NCI-H128 (cell line): ENCODE measurements at regions not wholly inside any gene's neighbourhood (a gene's known extent, or its start where the extent isn't known, plus 50 kb on each side); places are given as distances from the start of the nearest gene placed in this dataset.

ENCODE experiments used
- DNase-seq: peaks from one replicate; lab custom pipeline; 2025; ENCODE audit not compliant: unreplicated experiment; lab: John Stamatoyannopoulos, UW

DNA sequence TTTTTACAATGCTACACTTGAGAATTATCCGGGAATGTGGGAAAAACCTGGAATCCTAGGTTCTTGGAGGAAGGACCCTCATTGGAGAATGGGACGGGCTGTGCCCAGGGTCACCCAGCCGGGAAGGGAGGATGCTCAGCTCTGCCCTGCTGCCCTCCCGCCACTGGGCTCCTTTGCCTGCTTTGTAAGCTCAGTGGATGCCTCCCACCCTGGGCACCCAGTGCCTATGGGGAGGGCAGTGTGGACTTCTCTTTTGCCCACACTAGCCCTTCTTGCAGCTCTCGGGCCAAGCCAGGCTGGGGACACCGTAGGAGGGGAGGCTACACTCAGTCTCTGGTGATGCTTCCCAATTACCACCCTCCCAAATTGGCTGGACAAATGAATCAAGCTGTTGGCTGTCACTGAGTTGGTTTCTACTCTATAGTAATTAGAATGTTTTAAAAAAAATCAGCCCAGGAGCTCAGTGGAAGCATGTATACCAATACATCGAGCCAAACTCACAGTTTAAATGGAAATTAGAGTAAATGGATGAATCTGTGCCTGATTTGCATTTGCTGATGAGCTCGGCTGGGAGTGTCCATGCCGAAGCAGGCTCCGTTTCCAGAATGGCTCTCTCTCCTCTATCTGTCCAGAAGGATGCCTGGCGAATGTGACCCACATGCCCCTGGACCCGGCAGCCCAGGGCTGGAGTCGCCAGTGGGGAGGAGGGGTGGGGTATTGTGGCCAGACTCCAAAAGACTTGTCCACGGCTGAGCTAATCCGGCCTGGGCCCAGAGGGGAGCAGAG lies 317.0 kb downstream of the CTTN start:
- DNase-seq, result no peak

DNA sequence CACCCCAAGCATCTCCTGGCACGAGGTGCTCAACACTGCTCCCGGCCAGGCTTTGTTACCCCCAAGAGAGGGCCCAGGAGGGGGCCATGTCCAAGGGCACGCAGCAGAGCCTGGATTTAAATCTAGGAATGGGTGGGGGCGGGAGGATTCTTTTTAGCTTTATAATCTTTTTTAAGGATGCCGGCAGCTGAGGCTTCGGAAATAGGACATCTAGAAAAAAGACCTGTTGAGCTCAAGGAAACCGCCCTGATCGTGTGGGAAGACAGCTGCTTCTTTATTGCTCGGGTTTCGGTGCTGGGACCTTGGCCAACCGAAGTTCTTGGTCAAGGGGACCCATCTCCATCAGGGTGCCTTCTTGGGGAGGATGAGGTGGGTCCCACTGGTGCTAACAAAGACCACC lies 317.9 kb downstream of the CTTN start:
- no peak for DNase-seq

DNA sequence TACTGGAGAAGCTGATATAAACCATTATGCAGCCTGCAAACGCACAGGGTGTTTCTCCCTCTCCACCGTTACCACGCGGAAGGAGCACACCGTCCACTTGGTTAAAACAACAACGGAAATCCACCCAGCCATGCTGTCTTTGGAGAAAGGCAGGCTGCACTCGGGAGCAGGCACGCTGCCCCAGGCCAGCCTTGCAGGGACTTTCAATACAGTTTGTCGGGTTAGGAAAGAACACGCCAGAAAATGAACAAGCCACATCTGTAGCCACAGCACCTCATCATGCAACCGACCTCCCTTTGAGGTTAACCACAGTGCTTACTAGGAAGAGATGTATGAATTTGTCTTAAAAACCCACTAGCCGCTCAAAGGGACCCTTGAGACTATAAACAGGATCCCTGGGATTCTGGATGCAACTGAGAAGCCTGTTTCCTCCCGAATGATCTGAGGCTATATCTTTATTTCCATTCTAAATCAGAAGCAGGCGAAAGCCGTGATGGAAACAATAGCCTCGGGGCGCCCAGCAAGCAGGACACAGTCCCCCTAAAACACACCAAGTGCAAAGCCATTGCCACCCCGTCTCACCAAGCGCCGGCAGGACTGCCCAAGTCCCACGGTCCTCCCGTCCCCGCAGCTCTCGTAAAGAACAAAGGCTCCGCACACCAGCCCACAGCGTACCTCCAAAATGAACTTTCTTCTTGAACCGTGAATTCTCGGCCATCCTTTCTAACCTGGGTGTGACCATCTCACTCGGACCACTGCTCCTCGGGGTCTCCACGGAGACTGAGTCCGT lies 318.9 kb downstream of the CTTN start:
- no peak for DNase-seq

DNA sequence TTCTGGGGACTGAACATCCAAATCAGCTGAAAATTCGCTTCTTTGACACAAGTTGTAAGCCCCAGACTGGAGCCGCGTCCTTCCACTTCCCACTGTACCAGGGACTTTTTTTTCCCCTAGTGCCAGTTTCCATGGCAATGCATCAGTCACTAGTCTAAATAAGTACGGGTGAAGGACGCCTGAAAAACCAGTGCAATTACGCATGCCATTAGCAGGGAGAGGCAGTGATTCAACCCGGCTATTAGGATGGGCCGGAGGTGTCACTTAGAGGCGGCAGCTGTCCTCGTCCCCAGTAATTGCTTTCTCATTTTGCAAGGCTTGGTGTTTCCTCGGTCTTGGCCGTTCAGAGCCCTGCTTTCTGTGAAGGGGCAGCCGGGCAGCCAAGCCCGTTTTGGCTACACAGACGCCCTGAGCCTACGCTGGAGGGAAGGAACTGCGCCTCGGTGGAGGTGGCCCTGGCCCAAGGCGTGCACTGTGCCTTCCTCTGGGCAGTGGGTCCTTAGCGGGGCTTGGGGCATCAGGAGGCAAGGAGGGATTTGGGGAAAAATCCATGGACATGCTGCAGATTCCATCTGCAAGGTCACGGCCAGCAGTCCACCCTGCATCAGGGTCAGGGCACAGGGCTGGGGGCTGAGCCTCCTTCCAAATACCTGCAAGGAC lies 319.7 kb downstream of the CTTN start:
- DNase-seq, result no peak

DNA sequence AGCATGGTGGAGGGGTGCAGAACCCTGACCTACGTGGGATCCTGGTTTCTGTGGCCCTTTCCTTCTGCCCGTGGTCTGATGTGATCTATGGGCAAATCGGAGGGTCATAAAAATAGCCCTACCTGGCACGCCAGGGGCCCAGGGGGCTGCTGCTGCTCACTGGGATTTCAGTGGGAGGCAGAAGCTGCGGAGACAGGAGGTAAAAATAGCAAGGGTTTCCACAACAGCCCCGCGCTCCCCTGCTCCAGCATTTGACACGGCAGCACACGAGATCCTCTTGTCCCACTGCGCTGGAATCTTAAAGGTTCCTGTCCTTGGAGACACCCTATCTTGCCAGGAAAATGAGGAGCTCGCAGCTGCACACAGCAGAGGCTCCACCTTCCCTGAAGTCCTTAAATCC lies 321.2 kb downstream of the CTTN start:
- no peak for DNase-seq

DNA sequence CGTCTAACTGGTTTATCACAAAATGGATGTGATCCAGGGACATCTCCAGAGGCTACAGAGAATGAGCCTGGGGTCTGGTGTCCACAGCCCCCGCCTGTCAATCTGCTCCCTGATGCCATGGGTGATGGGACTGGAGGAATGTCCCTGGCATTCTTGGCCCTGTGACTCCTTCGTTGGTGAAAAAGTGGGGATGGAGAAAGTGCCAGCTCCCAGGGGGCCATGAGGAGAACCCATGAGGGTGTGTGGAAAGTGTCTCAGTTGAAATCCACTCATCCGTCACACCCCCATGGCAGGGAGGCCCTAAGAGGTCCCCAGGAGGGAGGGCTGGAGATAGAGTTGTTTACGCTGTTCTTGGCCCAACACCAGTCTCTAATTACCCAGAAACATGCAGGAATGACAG lies 322.0 kb downstream of the CTTN start:
- no peak for DNase-seq

DNA sequence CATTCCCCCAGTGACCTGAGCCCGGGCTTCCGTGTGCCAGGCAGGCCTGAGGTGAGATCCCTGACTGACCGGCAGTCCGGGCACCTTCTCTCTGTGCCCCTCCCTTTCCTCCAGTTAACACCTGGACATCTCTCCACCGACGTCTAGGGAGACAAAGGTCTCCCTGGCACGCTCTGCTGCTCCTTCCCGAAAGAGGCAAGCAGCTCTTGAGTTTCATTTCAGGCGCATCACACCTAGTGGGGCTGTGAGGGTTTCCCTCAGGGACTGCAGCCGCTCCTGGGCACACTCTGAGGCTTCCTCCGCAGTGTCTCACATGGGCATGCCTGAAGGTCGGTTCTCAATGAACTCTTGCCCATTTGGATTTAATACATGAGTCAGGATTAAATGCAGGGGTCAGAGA lies 322.7 kb downstream of the CTTN start:
- no peak for DNase-seq

DNA sequence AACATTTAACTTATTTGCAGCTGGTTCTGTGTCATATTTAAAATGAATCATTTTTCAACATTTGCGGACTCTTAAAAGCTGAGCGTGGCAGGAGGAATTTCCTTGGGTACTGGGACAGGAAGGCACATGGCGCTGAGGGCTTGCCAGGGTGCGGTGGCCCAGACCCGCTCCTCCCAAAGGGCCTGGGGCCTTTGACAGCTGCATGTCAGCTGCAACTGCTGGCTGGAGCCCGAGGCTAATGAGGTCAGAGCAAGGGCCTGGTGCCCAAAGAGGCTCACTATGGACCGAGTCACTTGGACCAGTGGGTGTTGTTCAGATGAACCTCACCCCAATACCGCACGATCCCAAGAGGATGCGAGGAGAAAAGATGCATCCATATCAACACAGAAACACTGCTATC lies 326.9 kb downstream of the CTTN start:
- no peak for DNase-seq

DNA sequence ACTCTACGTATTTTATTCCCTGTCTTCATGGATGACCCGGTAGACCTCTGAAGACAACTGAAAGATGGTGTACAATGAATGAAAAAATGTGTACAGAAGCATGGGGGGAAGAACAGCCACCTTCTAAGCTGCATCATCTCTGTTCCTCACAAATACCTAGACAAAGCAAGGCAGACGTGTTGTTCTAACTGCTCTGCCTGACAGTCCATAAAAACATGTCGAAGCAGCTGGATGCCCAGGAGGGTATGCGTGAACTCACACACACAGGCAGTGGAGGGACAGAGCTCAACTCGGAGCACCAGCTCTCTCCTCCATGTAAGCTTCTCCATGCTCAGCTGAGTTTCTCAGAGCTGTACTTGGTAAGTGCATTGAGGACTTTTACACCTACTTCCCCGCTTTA lies 327.4 kb downstream of the CTTN start:
- DNase-seq, result no peak

DNA sequence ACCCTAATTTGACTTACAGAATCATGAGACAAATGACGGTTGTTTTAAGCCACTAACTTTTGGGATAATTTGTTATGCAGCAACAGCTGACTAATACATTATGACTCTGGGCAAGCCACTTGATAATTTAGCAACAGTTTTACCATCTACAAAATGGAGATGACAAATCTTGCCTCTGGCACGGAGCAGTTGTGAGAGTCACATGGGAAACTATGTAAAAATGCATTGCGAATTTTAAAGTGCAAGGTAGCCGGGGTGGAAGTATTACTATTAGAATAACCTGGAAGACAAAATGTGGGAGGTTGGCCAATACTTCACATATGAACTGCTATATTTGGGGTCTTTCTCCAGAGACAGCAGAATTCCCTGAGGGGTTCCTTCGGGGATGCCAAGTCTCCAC lies 328.7 kb downstream of the CTTN start:
- DNase-seq, result no peak

DNA sequence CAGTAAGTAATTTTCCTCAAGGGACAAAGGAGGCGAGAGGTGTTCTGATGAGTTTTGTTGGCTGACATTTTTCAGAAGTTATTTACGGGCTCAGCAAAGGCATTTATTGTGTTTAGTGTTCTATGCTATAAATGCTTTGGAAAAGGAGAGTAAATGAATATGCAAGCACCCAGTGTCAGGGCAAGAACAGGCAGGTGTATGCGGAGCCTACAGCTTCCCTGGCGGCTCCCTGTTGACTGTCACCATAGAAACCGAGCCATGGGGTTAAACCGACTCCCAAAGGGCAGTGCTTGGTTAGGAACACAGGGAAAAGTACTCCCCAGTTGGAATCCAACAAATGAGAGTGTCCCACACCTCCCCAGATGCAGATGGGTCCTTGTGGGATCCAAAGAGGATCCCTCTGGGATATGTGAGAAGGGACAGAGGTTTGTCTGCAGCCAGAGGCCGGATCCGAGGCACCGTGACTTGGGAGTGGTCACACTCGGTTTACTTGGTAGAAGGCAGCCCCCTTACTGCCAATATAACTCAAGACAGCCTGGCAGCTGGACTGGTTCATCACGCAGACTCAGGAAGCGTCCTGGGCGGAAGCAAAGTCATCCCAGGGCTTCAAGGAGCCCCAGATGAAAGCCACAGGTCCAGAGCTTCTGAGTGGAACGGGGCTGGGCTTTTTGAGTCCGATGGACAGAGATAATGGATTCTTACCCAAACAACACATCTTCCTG lies 329.7 kb downstream of the CTTN start:
- no peak for DNase-seq

DNA sequence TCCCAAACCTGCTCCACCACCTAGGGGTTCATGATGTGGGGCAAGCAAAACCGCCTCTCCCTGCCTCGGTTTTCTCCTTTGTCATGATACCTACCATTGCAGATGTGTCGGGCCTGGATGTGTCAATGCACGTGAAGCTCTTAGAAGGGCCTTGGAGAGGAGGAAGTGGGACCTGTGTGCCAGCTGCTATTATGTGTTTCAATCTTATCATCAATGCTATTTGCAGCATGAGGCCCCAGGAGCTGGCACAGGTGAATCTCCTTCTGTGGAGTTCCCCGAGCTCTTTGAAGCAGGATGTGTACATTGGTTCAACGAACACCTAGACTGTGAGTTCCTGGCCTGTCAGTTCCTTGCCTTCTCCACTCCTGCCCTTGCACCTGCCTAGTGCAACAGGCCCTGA lies 331.6 kb downstream of the CTTN start:
- no peak for DNase-seq

DNA sequence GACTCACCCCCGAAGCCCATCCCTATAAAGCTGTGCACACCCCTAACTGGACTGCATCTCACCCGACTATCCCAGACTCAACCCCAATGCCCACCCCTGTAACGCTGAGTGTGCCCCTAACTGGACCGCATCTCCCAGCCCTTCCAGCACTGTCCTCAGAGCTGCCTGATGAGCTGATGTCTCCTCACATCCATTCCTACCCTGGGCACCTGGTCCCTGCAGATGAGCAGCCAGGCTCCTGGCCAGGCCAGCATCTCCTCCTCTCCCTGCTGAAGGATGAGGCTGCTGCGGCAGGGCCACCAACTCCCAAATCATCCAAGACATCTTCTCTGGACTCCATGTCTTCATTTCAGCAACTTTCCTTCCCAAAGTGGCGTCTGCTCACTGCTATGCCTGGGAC lies 332.1 kb downstream of the CTTN start:
- DNase-seq, result no peak

DNA sequence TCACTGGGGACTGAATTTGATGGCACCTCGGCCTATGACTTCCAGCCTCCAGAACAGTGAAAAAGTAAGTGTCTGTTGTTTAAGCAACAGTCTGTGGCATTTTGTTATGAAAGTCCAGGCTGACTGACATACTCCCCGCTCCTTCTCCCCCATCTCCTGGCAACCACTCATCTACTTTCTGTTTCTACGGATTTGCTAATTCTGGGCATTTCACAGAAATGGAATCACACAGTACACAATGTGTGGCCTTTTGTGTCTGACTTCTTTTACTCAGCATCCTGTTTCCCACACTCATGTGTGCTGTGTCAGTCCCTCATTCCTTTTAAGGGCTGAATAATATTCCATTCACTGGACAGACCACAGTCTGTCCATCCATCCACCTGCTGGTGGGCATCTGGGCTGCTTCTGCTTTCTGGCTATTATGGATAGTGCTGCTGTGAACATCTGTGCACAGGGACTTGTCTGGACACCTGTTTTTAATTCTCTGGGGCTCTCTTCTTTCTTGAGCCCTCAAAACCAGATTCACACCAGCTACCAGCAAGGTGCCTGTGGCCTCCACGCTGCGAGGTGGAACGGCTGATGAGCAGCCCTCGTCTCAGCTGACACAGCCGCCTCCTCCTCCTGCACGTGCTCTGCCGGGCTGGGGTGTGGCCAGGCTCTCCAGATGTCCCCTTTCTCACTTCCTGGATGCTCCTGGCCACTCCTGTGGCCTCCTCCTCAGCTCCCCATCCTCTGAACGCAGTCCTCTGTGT lies 333.1 kb downstream of the CTTN start:
- no peak for DNase-seq

DNA sequence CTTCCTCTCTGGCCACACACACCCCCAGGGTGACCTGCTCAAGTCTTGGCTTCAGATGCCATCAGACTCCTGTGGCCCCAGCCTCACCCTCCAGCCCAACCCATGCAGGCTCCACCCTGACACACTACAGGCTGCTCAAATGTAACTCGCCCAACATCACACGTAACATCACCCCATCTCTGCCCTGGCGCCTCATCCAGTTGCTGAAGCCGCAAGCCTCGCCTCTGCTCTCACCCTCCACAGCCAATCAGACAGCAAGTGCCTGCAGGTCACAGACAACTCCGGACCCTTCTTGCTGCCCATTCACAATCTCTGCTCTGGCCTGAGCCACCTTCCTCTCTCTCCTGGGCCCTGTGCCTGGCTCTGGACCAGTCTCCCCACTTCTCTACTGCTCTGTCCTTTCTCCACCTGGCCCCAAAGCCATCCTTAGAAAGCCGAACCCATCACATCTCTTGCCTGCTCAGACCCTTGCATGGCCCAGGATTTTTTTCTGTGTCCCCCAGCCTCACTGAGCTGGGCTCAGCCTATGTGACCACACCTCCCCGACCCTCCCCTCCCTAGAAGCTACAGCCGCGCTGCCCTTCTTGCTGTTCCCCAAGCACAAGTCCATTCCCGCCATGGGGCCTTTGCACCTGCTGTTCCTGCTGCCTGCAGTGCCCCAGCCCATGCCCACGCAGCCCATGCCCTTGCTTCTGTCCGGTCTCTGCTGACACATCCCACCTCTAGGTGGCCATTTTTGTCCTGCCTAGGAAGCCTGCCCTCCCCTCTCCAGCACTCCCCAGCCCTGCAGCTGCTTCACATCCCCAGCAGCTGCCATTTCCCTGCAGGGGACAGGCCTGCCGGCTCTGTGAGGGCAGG lies 333.9 kb downstream of the CTTN start:
- DNase-seq, result no peak

DNA sequence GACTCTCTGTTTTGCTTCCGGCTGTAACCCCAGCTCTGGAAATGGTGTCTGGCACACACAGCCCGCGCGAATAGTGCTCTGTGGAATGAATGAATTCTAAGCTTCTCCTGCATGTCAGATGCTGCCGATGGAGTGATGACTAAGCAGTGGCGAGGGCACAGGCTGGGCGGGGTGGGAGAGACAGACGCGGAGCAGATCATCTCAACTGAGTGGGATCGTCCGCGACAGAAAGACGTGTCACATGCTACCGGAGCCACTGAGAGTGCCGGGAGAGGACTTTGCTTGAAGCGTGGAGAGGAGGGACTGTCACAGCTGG lies 334.5 kb downstream of the CTTN start:
- DNase-seq, result no peak

DNA sequence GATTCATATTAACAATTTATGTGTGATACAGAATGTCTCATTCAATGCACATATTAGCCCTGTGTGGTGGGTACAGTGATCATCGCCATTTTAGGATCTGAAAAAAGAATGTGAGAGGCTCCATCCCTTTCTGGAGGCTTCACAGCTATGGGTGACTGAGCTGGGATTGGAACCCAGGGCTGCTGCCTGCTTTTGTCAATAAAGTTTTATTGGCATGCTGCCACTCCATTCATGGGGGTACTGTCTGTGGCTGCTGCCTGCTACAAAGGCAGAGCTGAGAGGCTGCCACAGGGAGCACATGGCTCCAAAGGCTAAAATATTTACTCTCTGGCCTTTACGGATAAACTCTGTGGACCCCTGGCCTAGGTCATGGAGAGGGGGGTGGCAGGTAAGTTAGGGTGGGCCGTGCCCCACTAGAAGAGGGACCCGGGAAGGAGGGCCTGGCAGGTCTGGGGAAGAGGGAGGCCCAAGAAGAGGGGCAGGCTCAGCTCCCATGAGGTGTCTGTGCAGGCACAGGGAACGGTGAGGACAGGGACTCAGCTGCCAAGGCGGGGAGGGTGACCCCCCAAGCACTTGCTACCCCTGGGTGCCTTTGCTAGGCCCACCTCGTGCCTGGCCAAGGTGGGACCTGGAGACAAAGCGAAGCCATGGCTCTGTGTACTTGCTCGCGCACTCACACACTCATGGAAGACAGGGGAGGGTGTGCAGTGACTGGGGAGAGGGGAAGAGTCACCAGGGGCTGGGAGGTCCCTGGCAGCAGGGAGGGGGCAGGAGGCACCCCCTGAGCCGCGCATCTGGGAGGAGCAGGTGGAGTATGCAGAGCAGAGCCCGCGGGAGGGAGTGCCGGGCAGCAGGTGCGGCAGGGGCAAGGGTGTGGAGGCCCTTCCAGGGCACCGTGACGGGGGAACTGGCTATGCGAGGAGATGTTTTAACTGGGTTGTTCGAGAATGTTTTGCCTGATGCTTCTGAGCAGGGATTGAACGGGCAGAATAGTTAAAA lies 335.3 kb downstream of the CTTN start:
- DNase-seq, result no peak

DNA sequence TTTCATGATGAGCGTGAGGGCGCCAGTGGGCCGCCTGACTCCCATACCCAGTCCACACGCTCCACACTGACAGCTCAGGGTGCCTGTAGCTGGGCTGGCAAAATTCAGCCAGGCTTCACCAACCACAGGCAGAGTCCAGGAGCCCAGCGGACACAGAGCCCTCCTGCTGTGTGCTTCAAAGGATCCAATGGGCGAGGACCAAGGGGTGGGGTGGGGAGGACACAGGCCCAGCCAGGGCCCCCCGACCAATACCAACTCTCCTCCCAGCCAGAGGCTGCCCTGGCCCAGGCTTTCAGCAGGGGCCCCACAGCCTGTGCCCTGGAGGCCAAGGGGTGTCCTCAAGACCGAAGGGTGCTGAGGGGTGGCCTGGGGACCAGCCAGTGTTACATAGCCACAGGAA lies 336.1 kb downstream of the CTTN start:
- DNase-seq, result no peak

DNA sequence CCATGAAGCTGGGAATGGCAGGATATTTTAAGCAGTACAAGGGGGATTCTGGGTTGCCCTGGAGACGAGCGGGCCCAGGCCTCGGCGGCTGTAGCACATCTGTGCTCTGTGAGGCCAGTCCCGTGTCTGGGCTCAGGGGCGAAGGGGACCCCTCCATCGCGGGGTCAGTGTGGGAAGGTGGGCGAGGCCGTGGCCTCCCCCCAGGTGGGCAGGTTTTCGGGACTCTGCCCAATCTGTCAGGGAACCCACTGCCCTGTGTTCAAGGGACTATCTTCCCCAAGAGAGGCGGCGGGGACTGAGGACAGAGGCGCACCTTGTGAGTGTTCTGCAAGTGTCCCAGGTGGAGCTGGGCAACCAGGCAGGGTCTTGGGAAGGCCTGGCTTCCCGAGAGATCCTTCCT lies 336.6 kb downstream of the CTTN start:
- DNase-seq, result no peak
